ENCODE measurements at regions not wholly inside any gene's neighbourhood (a gene's known extent, or its start where the extent isn't known, plus 50 kb on each side); places are given as distances from the start of the nearest gene placed in this dataset.

- Histone ChIP-seq H3K27ac (ENCODE audit: low read depth, low read length) (no peak overlapping the region), H2AK5ac (ENCODE audit: low read depth, low read length) (no peak overlapping the region), H3K4ac (replicated peaks; ENCODE audit: insufficient read length, low read depth, low read length) (no peak overlapping the region), H3K27me3 (replicated peaks in 1 of 4; ENCODE audit: control insufficient read depth in 3 of 4, extremely low read depth in 1 of 4, insufficient read depth in 3 of 4, low read length in 3 of 4) (no peaks in the 10 kb centered on the region), H2BK5ac (ENCODE audit: low read depth, low read length) (no peak overlapping the region), H2BK12ac (ENCODE audit: low read depth, low read length) (no peak overlapping the region), H4K20me1 (replicated peaks in 1 of 2; ENCODE audit: control insufficient read depth in 1 of 2, insufficient read depth in 2 of 2, low read length in 2 of 2) (no peaks in the 10 kb centered on the region), H4K5ac (ENCODE audit: insufficient read length, low read depth, low read length) (no peak overlapping the region), H3K4me3 (ENCODE audit: extremely low read depth in 1 of 4, insufficient read depth in 2 of 4, low read depth in 3 of 4, low read length in 4 of 4) (no peak overlapping the region), H2BK20ac (ENCODE audit: low read length) (no peak overlapping the region), H3K18ac (ENCODE audit: extremely low read depth, low read length) (no peak overlapping the region), H3K79me2 (ENCODE audit: control insufficient read depth in 1 of 2, insufficient read depth in 2 of 2, low read length in 2 of 2) (no peaks in the 10 kb centered on the region), H3K4me2 (ENCODE audit: insufficient read depth in 1 of 2, low read depth in 2 of 2, low read length in 2 of 2) (no peak overlapping the region), H3K4me1 (replicated peaks in 1 of 4; ENCODE audit: control insufficient read depth in 3 of 4, insufficient read depth in 4 of 4, low read length in 3 of 4) (no peaks in the 10 kb centered on the region; a peak in 1 of 7 replicates), H3K9me3 (ENCODE audit: insufficient read depth in 2 of 2, low read depth in 1 of 2, low read length in 1 of 2) (no peaks in the 10 kb centered on the region), H3K14ac (ENCODE audit: insufficient read length) (no peak overlapping the region), H2BK120ac (replicated peaks; ENCODE audit: low read depth, low read length) (no peak overlapping the region), H2AFZ (ENCODE audit: low read length) (no peak overlapping the region), H3K56ac (replicated peaks; ENCODE audit: insufficient read length, low read depth, low read length) (no peak overlapping the region), H3K79me1 (ENCODE audit: low read depth, low read length) (no peaks in the 10 kb centered on the region), H3K36me3 (ENCODE audit: control insufficient read depth in 2 of 4, insufficient read depth in 4 of 4, low read length in 3 of 4) (no peaks in the 10 kb centered on the region), H4K8ac (ENCODE audit: extremely low read depth, insufficient read depth, low read length) (no peak overlapping the region), H4K91ac (replicated peaks; ENCODE audit: insufficient read length, low read length) (no peak overlapping the region), H3K9ac (replicated peaks in 1 of 4; ENCODE audit: extremely low read depth in 1 of 4, low read depth in 3 of 4, low read length in 3 of 4) (no peak overlapping the region), H2BK15ac (ENCODE audit: low read length) (no peak overlapping the region), H3K23ac (ENCODE audit: insufficient read length) (no peak overlapping the region), H3K23me2 (ENCODE audit: low read depth, low read length) (no peaks in the 10 kb centered on the region; the same call in 1 of the 2 replicates)
- ChIA-PET POLR2A (ENCODE audit: partially characterized antibody) (no interaction called here), CTCF (ENCODE audit: partially characterized antibody) (interaction anchor here (0.6 to 1.3 kb wide), 5 partner anchors 9 to 167 kb away, joined by 3 to 4 read pairs (median 4); no protein-coding TSS in a partner anchor)
- DNase-seq (ENCODE audit: low read depth in 1 of 2, low spot score in 2 of 2): no peak
- TF ChIP-seq CEBPB (IDR thresholded peaks at IDR 0.05; ENCODE audit: low read depth, low read length) (no peak), SP4 (IDR thresholded peaks at IDR 0.05; ENCODE audit: low read length) (no peak), HDAC6 (IDR thresholded peaks at IDR 0.05; ENCODE audit: low read depth, low read length) (no peak), ASH2L (IDR thresholded peaks at IDR 0.05; ENCODE audit: low read length) (no peak), ZNF274 (IDR thresholded peaks at IDR 0.05; ENCODE audit: borderline replicate concordance, extremely low read depth, low read length) (no peak), SAP30 (IDR thresholded peaks at IDR 0.05; ENCODE audit: insufficient read depth, insufficient replicate concordance, low read length) (no peak), FOSL1 (IDR thresholded peaks at IDR 0.05; ENCODE audit: insufficient read depth, low read depth, low read length) (no peak), RAD21 (IDR thresholded peaks at IDR 0.05 in 1 of 2, conservative IDR thresholded peaks at IDR 0.05 in 1 of 2; ENCODE audit: low read depth in 2 of 2, low read length in 2 of 2) (no peak), GTF2F1 (IDR thresholded peaks at IDR 0.05; ENCODE audit: borderline replicate concordance, low read depth, low read length) (no peak), KDM5A (IDR thresholded peaks at IDR 0.05; ENCODE audit: low read length) (no peak), PHF8 (conservative IDR thresholded peaks at IDR 0.05; ENCODE audit: low read depth, low read length) (no peak), BCL11A (IDR thresholded peaks at IDR 0.05; ENCODE audit: low read depth in 2 of 2, low read length in 2 of 2) (no peak)
- no peak for FAIRE-seq
- WGBS, 2 experiments (ENCODE audit: extremely low coverage in 1 of 2, insufficient coverage in 1 of 2, insufficient read length in 1 of 2, insufficient replicate concordance in 2 of 2, low coverage in 1 of 2, low lambda C conversion rate in 2 of 2, missing lambda C conversion rate in 1 of 2): 92% methylated on average over 5 of the region's 5 CpGs; no CpG with 5 or more reads in 1 of the 2 experiments
Observed at GRCh38 chr3:27628026-27628750, 93.9 kb downstream of the EOMES start.

Measured in H1 (cell line).